NCI-H82 (cell line): ENCODE measurements at regions not wholly inside any gene's neighbourhood (a gene's known extent, or its start where the extent isn't known, plus 50 kb on each side); places are given as distances from the start of the nearest gene placed in this dataset.
A peak's percentile ranks its signal among the peaks of the same experiment; 100 is the strongest.

Source experiments
- DNase-seq: peaks from one replicate; lab custom pipeline; 2025; lab: John Stamatoyannopoulos, UW

DNA sequence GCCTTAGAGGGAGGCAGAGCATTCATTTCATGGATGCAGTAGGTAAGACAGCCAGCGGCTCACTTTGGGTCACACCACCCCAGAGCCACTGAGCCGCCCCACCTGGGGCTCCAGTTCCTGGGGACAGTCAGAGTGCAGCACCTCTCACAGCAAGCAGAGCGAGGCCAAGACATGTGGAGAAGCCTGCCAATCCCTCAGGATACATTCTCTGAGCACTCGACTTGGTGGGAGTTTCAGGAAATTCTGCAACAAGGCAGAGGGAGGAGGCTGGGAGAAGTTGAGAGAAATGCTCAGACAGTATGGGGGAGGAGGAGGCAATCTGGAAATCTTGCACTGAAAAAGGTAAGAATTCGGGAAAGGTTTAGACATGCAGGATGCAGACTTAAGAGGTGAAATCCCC lies 60.8 kb upstream of the WLS start:
- DNase-seq, result no peak

DNA sequence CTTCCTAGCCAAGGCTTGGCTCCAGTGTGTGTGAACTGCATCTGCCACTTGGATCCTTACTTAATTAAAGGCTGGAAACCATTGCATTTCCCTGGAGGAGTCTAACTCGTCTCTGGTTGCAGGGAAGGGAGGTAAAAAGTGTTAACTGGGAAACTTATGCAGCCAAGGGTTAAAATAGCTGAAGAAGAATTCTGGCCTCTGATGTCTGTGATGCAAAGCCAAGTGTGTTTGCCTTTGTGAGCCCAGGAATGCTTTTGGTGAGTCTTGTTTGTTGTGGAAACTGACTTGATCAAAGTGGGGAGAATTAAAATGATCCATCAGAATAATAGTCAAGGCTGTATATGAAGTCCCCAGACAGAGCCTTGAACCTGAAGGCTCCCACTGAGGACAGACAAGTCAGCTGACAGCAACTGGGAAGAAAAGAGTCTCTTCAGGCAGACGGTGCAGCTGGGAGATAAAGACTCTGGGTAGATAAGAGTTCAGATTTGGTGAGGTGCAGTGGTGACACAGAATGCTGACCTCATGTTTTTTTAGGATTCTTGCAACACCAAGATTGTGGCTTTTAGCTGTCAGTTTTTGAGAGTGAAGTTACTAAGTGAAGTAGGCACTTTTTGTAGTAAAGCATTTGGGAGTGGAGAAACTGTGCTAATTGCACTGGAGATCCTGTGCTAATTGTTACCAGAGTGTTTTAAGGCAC lies 59.5 kb upstream of the WLS start:
- no peak for DNase-seq

DNA sequence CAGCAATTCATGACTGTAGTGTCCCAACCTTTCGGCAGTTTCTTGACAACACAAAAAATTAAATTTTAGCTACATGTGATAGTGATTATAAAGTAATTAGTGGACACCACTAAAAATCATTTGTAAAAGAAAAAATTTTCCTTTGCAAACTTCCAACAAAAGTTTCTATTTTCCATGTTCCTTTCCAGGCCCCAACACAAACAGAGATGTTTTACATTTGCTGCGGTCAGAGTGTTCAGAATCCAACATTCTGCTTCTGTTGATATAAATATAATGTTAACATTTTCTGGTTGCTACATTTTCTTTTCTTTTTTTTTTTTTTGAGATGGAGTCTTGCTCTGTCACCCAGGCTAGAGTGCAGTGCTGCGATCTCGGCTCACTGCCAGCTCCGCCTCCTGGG lies 54.9 kb upstream of the WLS start:
- no peak for DNase-seq

DNA sequence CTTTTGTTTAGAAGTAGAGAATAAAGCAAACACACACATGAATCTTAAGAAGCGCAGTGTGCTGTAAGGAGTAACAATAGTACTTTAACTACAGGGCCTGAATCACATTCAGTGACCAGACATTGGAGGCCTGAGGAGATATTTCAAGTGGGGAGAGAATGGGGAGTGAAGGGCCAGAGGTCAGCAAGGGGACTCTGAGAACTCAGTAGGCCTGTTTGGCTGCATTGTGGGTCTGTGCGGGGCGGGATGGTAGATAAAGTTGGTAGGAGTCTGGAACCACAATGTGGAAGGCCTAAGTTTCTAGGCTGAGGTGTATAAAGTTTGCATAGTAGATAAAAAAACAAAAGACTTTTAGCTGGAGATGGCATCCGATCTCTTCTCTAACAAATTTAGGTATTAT lies 52.7 kb upstream of the WLS start:
- DNase-seq, result no peak

DNA sequence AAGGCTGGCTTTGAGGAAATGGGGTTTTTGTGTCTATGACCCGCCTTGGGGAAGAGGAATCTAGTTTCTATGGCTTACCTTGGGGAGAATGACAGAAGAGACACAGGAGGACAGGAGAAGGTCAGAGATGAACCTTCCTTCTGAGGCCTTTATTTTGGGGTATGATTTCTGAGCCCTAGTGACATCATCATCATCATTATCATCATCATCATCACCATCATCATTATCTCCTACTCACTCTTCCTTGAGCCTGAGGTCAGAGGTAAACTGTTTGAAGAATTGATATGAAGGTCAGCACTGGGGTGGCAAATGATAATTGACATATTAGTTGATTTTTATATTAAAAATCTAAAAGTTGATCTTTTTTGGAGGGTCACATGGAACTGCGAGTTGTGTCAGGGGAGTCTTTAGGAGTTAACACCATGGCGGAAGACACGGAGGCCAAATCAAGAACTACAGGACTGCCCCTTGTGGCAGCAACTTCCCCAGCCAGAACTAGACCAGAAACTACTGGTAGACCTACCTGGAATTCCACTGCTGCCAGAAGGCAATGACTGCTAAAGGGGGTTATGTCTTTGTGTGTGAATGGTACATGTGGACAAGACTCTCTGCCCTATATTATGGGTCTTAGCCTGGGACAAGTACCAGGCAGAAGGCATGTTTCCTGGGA lies 49.8 kb upstream of the WLS start:
- peak; percentile 13 for DNase-seq
